Stimulated activated CD4-positive, alpha-beta T cell treated with anti-CD3 and anti-CD28 coated beads, Interleukin-2, amount 100 ng/mL, for 24 hours (primary cell): ENCODE measurements at regions not wholly inside any gene's neighbourhood (a gene's known extent, or its start where the extent isn't known, plus 50 kb on each side); places are given as distances from the start of the nearest gene placed in this dataset.
"Not testable (repeated sequence)": the region's sequence is repeated elsewhere in the genome, so short reads cannot be mapped to it uniquely, and the experiment has no call there.

Source experiments
- DNase-seq, 2 donors: peaks; one replicate each; pipeline ENCODE4 v3.0.0-alpha.2; 2020

DNA sequence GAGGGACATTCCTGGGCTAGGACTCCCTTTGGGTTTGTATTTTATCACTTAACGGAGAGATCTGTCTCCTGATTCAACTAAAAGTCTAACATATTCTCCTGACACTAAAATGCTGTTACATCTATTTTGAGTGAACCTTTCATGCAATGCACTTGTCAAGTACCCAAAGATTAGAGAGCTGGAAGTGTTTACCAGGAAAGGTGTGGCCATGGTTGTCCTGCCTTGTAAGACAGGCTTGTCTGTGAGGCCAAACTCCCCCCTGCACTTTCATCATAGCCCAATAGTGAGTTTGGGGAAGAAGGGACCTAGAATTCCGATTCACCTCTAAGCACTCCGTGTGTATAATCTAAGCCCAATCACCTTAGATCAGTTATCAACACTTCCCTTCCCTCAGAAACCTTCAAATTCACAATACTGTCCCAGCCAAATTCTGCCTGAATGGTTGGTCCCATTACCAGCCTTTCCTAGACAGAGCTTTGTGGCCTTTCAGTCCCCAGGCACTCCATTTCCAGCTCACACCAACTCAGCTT is 162.6 kb upstream of the NAMPT start:
- no peak for DNase-seq

DNA sequence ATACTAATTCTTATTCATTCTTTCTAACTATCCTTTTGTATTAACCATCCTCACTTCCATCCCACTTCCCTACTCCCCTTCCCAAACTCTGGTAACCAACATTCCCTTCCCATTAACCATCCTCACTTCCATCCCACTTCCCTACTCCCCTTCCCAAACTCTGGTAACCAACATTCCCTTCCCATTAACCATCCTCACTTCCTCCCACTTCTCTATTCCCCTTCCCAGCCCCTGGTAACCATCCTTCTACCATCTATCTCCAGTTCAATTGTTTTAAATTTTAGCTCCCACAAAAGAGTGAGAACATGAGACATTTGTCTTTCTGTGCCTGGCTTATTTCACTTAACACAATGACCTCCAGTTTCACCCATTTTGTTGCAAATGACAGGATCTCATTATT is 160.6 kb upstream of the NAMPT start:
- not testable (repeated sequence) for DNase-seq

GRCh38 chr7:106444068-106444655 is 159.4 kb upstream of the NAMPT start:
- no peak for DNase-seq

DNA sequence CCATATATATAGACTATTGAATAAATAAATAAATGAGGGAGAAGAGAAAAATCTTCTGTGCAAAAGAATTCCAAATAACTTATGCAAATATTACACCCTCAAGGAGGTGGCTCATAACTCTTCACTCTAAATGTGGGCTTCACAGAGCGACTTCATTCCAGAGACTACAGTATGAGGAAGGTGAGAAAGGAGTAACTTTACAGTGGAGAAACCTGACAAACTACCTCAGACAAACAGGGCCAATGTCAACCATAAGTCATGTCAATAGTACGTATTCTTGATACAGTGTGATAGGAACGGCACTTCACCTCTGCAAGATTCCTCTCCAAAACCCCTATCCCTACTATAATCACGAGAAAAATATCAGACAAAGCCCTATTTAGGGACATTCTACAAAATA is 158.4 kb upstream of the NAMPT start:
- DNase-seq = no peak

DNA sequence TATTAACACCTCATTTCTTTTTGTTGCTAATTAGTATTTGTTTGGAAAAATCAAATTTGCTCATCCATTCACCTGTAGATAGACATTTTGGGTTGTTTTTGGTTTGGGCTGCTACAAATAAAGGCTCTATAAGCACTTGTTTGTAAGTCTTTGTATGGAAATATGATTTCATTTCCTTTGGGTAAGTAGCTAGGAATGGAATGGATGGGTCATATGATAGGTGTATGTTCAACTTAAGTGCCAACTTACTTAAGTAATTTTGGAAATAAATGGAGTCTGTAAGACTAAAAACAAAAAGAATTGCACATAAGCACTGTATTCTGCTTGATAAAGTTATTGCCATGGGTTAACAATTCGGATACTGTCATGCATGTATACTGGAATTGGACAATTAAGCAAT is 157.7 kb upstream of the NAMPT start:
- DNase-seq = no peak

DNA sequence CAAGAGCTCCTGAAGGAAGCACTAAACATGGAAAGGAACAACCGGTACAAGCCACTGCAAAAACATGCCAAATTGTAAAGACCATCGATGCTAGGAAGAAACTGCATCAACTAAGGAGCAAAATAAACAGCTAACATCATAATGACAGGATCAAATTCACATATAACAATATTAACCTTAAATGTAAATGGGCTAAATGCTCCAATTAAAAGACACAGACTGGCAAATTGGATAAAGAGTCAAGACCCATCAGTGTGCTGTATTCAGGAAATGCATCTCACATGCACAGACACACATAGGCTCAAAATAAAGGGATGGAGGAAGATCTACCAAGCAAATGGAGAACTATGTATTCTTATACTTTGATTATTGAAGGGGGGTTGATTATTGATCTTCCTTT is 156.6 kb upstream of the NAMPT start:
- not testable (repeated sequence) for DNase-seq

DNA sequence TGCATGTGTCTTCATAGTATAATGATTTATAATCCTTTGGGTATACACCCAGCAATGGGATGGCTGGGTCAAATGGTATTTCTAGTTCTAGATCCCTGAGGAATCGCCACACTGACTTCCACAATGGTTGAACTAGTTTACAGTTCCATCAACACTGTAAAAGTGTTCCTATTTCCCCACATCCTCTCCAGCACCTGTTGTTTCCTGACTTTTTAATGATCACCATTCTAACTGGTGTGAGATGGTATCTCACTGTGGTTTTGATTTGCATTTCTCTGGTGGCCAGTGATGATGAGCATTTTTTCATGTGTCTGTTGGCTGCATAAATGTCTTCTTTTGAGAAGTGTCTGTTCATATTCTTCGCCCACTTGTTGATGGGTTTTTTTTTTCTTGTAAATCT is 152.2 kb upstream of the NAMPT start:
- not testable (repeated sequence) for DNase-seq

DNA sequence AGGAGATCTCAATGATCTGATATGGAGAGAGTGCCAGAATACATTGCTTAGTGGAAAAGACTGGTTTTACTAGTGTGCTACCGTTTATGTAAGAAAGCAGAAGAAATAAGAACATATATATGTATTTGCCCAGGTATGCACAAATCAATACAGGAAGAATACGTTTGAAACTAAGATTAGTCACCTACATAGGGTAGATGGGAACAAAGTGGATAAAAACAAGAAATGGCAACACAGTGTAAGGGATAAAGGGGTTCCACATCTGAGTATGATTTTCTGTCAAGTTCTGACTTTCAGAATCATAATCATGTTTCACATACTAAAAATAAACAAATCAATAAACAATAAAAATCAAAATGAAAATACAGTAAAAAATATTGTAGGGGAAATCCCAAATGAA is 148.6 kb upstream of the NAMPT start:
- DNase-seq = no peak

DNA sequence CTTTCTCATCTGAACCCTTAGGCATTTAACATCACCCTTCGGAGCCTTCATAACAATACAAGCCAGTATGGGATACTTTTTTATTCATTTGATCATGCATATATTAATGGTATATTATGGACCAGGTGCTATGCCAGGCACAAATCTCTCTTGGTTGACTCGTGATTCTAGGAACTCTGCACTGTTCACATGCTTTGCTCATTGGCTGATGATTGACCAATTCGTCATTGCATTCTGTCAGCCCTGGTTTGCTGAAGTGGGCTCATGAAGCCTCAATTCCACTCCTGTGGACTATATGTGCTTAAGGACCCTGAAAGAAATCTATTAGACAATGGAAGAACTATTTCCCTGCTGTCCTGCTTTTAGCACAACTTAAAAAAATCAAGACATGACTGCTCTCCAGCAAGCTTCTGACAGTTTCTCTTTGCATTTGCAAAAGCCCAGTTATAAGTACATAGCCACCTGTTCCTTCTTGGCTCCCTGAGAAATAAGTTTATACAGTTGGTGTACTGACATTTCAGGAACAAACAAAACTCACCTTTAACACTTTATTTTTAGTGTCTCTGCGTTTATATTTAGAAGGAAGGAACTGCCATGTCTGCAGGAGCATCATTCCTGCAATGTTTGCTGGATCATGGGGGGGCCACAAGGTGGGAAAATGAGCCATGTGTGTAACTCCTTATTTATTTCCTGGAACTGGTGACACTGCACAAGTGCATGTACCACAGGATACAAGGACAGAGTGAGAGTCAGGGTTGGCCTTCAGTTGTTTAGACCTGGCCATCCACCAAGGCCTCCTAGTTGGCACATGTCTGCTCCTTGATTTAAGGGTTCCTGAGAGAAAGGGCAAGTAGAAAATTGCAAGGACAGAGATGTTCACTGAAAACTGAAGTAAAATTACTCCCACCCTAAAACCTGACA is 146.0 kb upstream of the NAMPT start:
- DNase-seq = no peak

- no peak for DNase-seq
Measured at GRCh38 chr7:106430103-106430502, 145.3 kb upstream of the NAMPT start.

GRCh38 chr7:106426803-106427202 is 142.0 kb upstream of the NAMPT start:
- DNase-seq = no peak

GRCh38 chr7:106425017-106425719 is 140.4 kb upstream of the NAMPT start:
- DNase-seq = peak; percentile 76 to 78

DNA sequence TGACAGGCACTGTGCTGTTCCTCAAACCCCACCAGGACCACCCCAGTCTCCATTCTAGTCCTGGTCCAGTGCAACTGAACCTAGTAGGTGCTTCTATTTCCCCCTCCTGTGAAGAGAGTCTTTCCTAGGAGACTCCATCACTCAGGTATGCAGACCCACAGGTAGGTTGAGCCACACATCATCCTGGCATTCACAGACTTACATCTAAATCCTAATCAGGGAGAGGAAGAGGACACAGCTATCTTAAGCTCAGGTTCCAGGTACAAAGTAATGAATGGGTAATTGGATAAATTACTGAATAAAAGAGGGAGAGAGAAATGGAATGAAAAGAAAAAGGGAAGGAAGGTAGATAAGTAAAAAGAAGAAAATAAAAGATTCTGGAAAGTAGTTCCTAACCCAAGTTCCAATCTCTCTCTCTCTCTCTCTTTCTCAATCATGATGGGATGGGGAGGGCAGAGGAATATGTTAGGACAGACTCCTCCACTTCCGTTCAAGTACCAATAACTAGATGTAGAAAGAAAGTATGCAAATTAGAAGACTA is 139.8 kb upstream of the NAMPT start:
- no peak for DNase-seq

GRCh38 chr7:106423821-106424475 is 139.2 kb upstream of the NAMPT start:
- no peak for DNase-seq

- DNase-seq = no peak
Measured at GRCh38 chr7:106423111-106423510, 138.3 kb upstream of the NAMPT start.

DNA sequence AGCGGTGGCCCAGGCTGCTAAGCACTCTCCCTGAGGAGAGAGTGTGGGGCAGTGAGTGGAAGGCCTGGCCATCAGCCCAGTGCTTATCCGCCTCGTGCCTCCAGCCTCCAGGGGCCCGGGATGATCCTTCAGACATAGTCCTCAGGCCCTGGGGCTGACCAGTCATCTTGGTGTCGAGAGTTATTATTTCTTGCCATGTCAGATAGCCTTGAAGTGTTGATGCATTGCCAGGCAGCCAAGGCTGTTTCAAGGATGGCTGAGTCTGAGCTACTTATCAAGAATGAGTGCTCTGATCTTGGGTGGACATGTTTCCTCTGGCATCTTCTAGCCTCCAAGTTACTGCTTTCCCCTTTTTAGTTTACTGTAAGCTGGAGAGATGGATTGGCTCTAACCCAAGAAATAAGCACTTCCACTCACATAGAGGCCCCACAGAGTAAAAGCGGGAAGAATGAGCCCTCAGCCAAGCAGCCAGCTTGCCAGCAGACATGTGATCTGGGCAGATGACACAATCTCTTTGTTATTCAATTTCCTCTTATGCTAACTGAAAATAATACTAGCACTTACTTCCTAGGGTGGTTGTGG is 136.5 kb upstream of the NAMPT start:
- DNase-seq = no peak

- DNase-seq = no peak
Measured at GRCh38 chr7:106420736-106421135, 136.0 kb upstream of the NAMPT start.

DNA sequence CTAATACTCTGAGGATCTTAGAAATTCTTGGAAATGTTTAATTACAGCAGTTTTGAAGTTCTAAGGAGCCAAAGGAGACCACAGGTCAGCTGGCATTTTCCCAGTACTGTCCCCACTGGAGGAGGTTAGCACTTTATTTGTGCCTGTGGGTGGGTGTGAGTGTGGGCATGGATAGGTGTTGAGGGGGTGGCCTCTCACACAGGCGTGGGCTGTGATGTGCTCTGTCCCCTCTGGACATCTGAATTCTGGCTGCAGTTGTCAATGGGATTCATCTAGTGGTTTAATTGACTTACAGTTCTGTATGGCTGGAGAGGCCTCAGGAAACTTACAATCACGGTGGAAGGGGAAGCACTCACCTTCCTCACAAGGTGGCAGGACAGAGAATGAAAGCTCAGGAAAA is 135.4 kb upstream of the NAMPT start:
- DNase-seq = no peak

DNA sequence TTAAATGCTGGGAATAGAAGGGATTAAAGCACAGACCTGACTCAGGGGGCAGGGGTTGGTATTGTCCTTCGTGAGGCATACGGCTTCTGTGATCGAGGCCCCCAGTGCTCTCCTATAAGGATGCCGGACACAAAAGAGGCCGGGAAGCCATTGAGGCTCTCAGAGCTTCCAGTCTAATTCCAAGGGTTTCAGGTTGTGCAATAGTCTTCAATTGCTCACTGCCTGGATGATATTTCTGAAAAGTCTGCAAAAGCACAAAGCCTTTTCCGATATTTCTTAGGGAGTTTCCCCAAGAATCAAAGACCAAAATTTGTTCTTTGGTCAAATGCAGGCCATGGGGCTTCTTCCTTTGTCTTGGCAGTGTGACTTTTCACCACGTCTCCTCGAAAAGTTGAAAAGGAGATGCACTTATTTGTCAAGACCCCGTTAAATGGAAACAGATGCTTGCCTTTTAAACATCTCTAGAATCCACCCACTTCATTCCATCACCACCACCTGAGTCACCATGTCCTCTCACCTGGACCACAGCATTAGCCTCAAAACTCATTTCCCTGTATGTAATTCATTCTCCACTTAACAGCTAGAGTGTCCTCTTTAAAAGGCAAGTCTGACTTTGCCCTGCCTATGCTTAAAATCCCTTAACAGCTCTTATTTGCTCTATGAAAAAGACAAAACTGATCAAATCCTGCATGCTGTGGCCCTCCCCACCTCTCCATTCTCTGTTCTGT is 134.8 kb upstream of the NAMPT start:
- DNase-seq = no peak

GRCh38 chr7:106418526-106418925 is 133.7 kb upstream of the NAMPT start:
- DNase-seq = no peak

GRCh38 chr7:106418094-106418493 is 133.3 kb upstream of the NAMPT start:
- no peak for DNase-seq
